GM21447 (cell line): ENCODE measurements at regions not wholly inside any gene's neighbourhood (a gene's known extent, or its start where the extent isn't known, plus 50 kb on each side); places are given as distances from the start of the nearest gene placed in this dataset.

ENCODE experiments used
- ATAC-seq: cut with Tn5 transposase; IDR thresholded peaks from one replicate; pipeline ENCODE4 v1.9.1; 2021; ENCODE audit not compliant: unreplicated experiment

DNA sequence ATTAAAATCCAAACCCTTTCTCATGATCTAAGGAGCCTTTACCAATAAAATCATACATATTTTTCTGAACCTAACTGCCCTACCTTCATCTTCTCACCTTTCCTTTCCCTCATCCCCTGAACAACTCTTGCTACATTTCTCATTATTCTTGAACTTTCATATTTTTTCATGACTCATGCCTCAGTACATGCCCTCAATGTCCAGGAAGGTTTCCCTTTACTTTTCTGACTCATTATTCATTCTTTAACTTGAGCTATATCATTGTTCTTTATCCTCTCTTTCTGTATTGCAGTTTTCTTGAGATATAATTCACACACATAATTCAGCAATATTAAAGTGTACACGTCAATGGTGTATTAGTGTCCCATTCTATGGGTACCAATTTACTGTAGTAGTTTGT, 231.0 kb downstream of the ALG10B start:
- ATAC-seq: no peak

- ATAC-seq: no peak
Observed at GRCh38 chr12:38555620-38556591, 239.3 kb downstream of the ALG10B start.

GRCh38 chr12:38556647-38557046, 240.1 kb downstream of the ALG10B start:
- ATAC-seq: no peak

GRCh38 chr12:38585086-38585485, 268.5 kb downstream of the ALG10B start:
- no peak for ATAC-seq

DNA sequence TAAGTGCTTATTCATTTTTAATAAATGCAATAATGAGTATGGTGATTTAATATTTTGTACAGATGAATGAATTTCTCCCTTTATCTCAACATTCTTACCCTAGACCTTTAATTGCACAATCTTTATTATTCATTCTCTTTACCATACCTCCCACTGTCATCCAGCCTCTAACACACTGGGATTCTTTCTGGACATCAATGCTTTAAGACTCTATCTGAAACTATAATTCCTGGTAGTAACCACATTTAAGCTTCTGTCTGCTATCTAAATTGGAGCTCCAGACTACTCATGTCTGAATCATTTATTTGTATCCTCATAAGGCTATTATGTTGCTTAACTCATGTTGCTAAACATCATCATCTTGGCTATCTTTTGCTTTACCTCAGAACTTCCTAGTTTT, 270.2 kb downstream of the ALG10B start:
- ATAC-seq: no peak

DNA sequence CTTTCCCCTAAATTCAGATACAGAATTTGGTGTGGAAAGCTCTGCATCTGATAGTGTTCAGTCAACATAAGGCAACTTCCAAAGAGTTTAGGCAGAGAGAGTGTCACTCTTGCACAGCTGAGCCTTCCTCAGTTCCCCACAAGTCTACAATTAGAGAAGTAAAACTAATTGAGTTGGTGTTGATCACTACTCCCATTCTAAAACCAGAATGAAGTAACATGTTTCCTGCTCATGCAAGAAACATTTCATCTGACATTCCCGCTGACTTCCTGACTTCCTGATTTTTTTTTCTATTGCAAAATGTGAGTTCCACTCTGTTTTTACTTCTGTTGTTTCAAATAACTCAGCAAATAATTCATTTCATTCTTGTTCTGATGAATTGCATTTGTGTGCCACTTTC, 271.0 kb downstream of the ALG10B start:
- ATAC-seq: no peak

- no peak for ATAC-seq
Observed at GRCh38 chr12:38588624-38589305, 272.2 kb downstream of the ALG10B start.

DNA sequence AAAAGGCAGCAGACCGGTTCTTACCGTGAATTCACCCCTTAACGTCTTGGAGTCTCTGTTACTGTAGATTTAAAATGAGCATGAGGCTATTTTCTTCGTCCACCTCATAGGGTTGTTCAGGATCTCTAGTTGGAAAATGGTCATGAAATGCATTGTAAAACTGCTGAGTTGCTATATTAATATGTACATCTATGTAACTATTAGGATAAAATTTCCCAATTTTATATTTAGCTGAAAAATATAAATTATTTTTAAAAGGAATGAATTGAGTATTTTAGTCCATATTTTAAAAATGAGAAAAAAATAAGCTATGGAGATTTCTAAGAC, 272.7 kb downstream of the ALG10B start:
- no peak for ATAC-seq

DNA sequence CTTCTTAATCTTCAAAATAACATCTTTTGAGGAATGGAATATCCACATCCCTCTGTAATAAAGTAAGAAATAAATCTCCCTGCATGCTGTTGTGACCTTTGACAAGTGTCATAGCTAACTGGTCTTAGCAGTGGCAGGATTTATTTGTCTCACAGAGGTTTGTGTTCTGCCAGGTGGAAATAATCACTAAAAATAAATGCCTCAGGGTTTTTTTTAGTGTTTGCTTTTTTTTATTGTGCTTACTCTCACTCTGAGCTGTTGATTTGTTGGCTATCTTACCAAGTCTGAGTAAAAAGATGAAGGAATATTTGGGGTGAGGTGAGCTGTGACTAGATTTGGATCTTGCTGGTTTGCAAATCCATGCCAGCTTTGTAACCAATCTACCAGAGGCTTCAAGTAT, 285.4 kb downstream of the ALG10B start:
- ATAC-seq: no peak
